ENCODE measurements at regions not wholly inside any gene's neighbourhood (a gene's known extent, or its start where the extent isn't known, plus 50 kb on each side); places are given as distances from the start of the nearest gene placed in this dataset.

DNA sequence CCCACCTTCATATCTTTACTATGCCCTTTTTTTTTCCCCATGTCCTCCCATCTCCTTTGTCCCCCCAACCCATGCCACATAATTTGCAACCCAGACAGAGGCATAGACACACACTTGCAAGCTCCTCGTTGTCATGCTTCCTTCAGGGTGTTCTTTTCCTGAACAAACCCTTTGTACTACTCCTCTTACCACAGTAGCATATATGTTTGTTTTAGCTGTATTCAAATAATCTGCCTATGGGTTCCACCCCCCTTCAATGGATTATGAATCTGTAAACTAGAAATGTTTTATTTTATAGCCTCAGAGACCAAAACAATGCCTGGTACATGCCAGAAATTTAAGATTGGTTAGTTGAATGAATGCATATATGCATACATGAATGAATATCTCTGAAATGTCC lies 307.1 kb upstream of the E2F7 start:
- H3K4me3 Mint-ChIP-seq (ENCODE audit: unreplicated experiment): no peak overlapping the region
- Histone ChIP-seq H3K27ac (ENCODE audit: low read depth, low read length) (no peak overlapping the region), H3K9me3 (ENCODE audit: insufficient read depth, low read depth, low read length) (no peaks in the 10 kb centered on the region), H3K4me2 (ENCODE audit: low read length) (no peak overlapping the region), H3K4me1 (ENCODE audit: insufficient read depth, low read length) (no peaks in the 10 kb centered on the region), H4K20me1 (ENCODE audit: insufficient read depth, low read length) (no peaks in the 10 kb centered on the region), H3K36me3 (ENCODE audit: insufficient read depth, low read length) (no peaks in the 10 kb centered on the region), H3K9ac (ENCODE audit: low read length) (no peak overlapping the region), H3K27me3 (ENCODE audit: insufficient read depth, low read length) (no peaks in the 10 kb centered on the region), H3K79me2 (ENCODE audit: insufficient read depth, low read length) (no peaks in the 10 kb centered on the region), H3K4me3 (ENCODE audit: insufficient read depth, low read depth, low read length) (no peak overlapping the region), H2AFZ (ENCODE audit: low read depth, low read length) (no peak overlapping the region)
- H3K27ac Mint-ChIP-seq (ENCODE audit: unreplicated experiment): no peak overlapping the region
- no peak for DNase-seq (ENCODE audit: low read depth)
- peaks cover 11% of the 10 kb centered on the region for H3K4me1 Mint-ChIP-seq (ENCODE audit: low read depth, unreplicated experiment)
- TF ChIP-seq, protein P1, sequence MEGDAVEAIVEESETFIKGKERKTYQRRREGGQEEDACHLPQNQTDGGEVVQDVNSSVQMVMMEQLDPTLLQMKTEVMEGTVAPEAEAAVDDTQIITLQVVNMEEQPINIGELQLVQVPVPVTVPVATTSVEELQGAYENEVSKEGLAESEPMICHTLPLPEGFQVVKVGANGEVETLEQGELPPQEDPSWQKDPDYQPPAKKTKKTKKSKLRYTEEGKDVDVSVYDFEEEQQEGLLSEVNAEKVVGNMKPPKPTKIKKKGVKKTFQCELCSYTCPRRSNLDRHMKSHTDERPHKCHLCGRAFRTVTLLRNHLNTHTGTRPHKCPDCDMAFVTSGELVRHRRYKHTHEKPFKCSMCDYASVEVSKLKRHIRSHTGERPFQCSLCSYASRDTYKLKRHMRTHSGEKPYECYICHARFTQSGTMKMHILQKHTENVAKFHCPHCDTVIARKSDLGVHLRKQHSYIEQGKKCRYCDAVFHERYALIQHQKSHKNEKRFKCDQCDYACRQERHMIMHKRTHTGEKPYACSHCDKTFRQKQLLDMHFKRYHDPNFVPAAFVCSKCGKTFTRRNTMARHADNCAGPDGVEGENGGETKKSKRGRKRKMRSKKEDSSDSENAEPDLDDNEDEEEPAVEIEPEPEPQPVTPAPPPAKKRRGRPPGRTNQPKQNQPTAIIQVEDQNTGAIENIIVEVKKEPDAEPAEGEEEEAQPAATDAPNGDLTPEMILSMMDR (IDR thresholded peaks at IDR 0.05; ENCODE audit: insufficient read depth, low read depth, low read length): no peak
- TF ChIP-seq EZH2 (IDR thresholded peaks at IDR 0.05; ENCODE audit: insufficient read depth, low read length): no peak
- no peaks in the 10 kb centered on the region for H3K9me3 Mint-ChIP-seq (ENCODE audit: unreplicated experiment)
- H3K27me3 Mint-ChIP-seq (ENCODE audit: low read depth, unreplicated experiment): no peaks in the 10 kb centered on the region
- FAIRE-seq: no peak
- no peaks in the 10 kb centered on the region for H3K36me3 Mint-ChIP-seq (ENCODE audit: low read depth, unreplicated experiment)

DNA sequence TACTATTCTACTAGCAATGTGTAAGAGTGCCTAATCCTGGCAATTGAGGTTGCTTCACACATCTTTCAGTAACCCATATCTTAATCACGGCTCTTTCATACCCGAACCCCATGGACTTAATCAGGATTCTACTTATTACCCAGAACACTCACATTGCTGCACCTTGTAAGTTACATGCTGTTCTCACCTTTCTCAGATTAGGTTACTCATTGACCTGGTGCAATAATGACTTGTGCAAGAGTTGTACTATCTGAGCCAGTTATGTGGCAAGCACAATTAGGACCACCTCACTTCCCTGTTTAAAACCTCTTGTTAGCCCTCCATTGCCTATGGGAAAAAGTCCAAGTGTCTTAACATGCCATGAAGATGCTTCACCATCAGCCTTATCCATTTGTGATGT lies 306.7 kb upstream of the E2F7 start:
- no peaks in the 10 kb centered on the region for H3K9me3 Mint-ChIP-seq (ENCODE audit: unreplicated experiment)
- Histone ChIP-seq H3K9ac (ENCODE audit: low read length) (no peak overlapping the region), H3K79me2 (ENCODE audit: insufficient read depth, low read length) (no peaks in the 10 kb centered on the region), H3K36me3 (ENCODE audit: insufficient read depth, low read length) (no peaks in the 10 kb centered on the region), H3K27me3 (ENCODE audit: insufficient read depth, low read length) (no peaks in the 10 kb centered on the region), H3K4me3 (ENCODE audit: insufficient read depth, low read depth, low read length) (no peak overlapping the region), H3K27ac (ENCODE audit: low read depth, low read length) (no peak overlapping the region), H4K20me1 (ENCODE audit: insufficient read depth, low read length) (no peaks in the 10 kb centered on the region), H3K4me2 (ENCODE audit: low read length) (no peak overlapping the region), H3K4me1 (ENCODE audit: insufficient read depth, low read length) (no peaks in the 10 kb centered on the region), H2AFZ (ENCODE audit: low read depth, low read length) (no peak overlapping the region), H3K9me3 (ENCODE audit: insufficient read depth, low read depth, low read length) (no peaks in the 10 kb centered on the region)
- H3K4me1 Mint-ChIP-seq (ENCODE audit: low read depth, unreplicated experiment): peaks cover 7% of the 10 kb centered on the region
- no peak overlapping the region for H3K4me3 Mint-ChIP-seq (ENCODE audit: unreplicated experiment)
- TF ChIP-seq, protein P1 (IDR thresholded peaks at IDR 0.05; ENCODE audit: insufficient read depth, low read depth, low read length): no peak
- no peak for TF ChIP-seq EZH2 (IDR thresholded peaks at IDR 0.05; ENCODE audit: insufficient read depth, low read length)
- no peaks in the 10 kb centered on the region for H3K27me3 Mint-ChIP-seq (ENCODE audit: low read depth, unreplicated experiment)
- FAIRE-seq: no peak
- no peak for DNase-seq (ENCODE audit: low read depth)
- H3K27ac Mint-ChIP-seq (ENCODE audit: unreplicated experiment): no peak overlapping the region
- H3K36me3 Mint-ChIP-seq (ENCODE audit: low read depth, unreplicated experiment): no peaks in the 10 kb centered on the region

DNA sequence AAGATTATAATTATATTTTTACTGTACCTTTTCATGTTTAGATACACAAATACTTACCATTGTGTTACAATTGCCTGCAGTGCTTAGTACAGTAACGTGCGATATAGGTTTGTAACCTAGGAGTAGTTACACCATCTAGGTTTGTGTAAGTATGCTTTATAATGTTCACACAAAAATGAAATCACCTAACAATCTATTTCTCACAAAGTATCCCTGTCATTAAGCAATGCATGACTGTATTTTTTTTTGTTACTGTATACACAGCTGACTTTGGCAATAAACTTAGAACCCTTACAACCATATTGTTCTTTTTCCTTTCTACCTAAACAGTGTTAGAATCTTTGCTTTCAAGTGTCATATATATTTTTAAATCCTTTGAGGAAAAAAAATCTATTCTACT lies 303.0 kb upstream of the E2F7 start:
- no peaks in the 10 kb centered on the region for H3K79me2 ChIP-seq (ENCODE audit: insufficient read depth, low read length)
- no peaks in the 10 kb centered on the region for H3K4me1 ChIP-seq (ENCODE audit: insufficient read depth, low read length)
- H3K27ac ChIP-seq (ENCODE audit: low read depth, low read length): no peak overlapping the region
- H3K9me3 ChIP-seq (ENCODE audit: insufficient read depth, low read depth, low read length): no peaks in the 10 kb centered on the region
- H3K36me3 Mint-ChIP-seq (ENCODE audit: low read depth, unreplicated experiment): no peaks in the 10 kb centered on the region
- DNase-seq (ENCODE audit: low read depth) (no peak), FAIRE-seq (no peak)
- H3K4me2 ChIP-seq (ENCODE audit: low read length): no peak overlapping the region
- H3K27ac Mint-ChIP-seq (ENCODE audit: unreplicated experiment): no peak overlapping the region
- no peaks in the 10 kb centered on the region for H3K27me3 Mint-ChIP-seq (ENCODE audit: low read depth, unreplicated experiment)
- H3K36me3 ChIP-seq (ENCODE audit: insufficient read depth, low read length): no peaks in the 10 kb centered on the region
- no peaks in the 10 kb centered on the region for H3K9me3 Mint-ChIP-seq (ENCODE audit: unreplicated experiment)
- H3K4me3 ChIP-seq (ENCODE audit: insufficient read depth, low read depth, low read length): no peak overlapping the region
- no peak overlapping the region for H3K4me3 Mint-ChIP-seq (ENCODE audit: unreplicated experiment)
- peaks cover 3% of the 10 kb centered on the region for H3K4me1 Mint-ChIP-seq (ENCODE audit: low read depth, unreplicated experiment)
- no peak for TF ChIP-seq EZH2 (IDR thresholded peaks at IDR 0.05; ENCODE audit: insufficient read depth, low read length)
- TF ChIP-seq, protein P1 (IDR thresholded peaks at IDR 0.05; ENCODE audit: insufficient read depth, low read depth, low read length): no peak
- no peaks in the 10 kb centered on the region for H3K27me3 ChIP-seq (ENCODE audit: insufficient read depth, low read length)
- no peaks in the 10 kb centered on the region for H4K20me1 ChIP-seq (ENCODE audit: insufficient read depth, low read length)
- H2AFZ ChIP-seq (ENCODE audit: low read depth, low read length): no peak overlapping the region
- H3K9ac ChIP-seq (ENCODE audit: low read length): no peak overlapping the region

Measured in astrocyte (in vitro differentiated cells and primary cell).